ENCODE measurements at regions not wholly inside any gene's neighbourhood (a gene's known extent, or its start where the extent isn't known, plus 50 kb on each side); places are given as distances from the start of the nearest gene placed in this dataset.
"Not testable (repeated sequence)": the region's sequence is repeated elsewhere in the genome, so short reads cannot be mapped to it uniquely, and the experiment has no call there.

- not testable (repeated sequence) for H3K9me2 ChIP-seq (replicated peaks; ENCODE audit: insufficient read depth); H4K20me1 ChIP-seq (ENCODE audit: insufficient read depth, poor library complexity, severe bottlenecking); H2AFZ ChIP-seq; H3K4me3 ChIP-seq; H3K4me1 ChIP-seq (ENCODE audit: insufficient read depth); H3K27ac ChIP-seq; H3K36me3 ChIP-seq (replicated peaks; ENCODE audit: insufficient read depth, low read depth); DNase-seq (ENCODE audit: low spot score); H3K79me2 ChIP-seq; H3K27me3 ChIP-seq; H3K4me2 ChIP-seq; H3K9me3 ChIP-seq (ENCODE audit: low read depth)
- 90% methylated on average over 14 of the region's 16 CpGs for WGBS (ENCODE audit: low lambda C conversion rate, missing lambda C conversion rate)
These were observed 63.8 kb downstream of the NSUN5 start for GRCh38 chr7:73244782-73245311.

GRCh38 chr7:73234994-73235717, 73.5 kb downstream of the NSUN5 start:
- H4K20me1 ChIP-seq (ENCODE audit: insufficient read depth, poor library complexity, severe bottlenecking); H3K27me3 ChIP-seq; H3K36me3 ChIP-seq (replicated peaks; ENCODE audit: insufficient read depth, low read depth); H3K4me3 ChIP-seq; H3K4me1 ChIP-seq (ENCODE audit: insufficient read depth); H3K27ac ChIP-seq; H3K79me2 ChIP-seq; H3K9me2 ChIP-seq (replicated peaks; ENCODE audit: insufficient read depth); H3K9me3 ChIP-seq (ENCODE audit: low read depth); H2AFZ ChIP-seq; DNase-seq (ENCODE audit: low spot score): not testable (repeated sequence)
- peak overlapping the region; percentile 72 for H3K4me2 ChIP-seq
- WGBS (ENCODE audit: low lambda C conversion rate, missing lambda C conversion rate): no CpG with 5 or more reads among the region's 72 CpGs

- not testable (repeated sequence) for H3K27me3 ChIP-seq; H4K20me1 ChIP-seq (ENCODE audit: insufficient read depth, poor library complexity, severe bottlenecking); H3K27ac ChIP-seq; H3K4me1 ChIP-seq (ENCODE audit: insufficient read depth); H3K4me3 ChIP-seq; DNase-seq (ENCODE audit: low spot score); H2AFZ ChIP-seq; H3K9me2 ChIP-seq (replicated peaks; ENCODE audit: insufficient read depth); H3K36me3 ChIP-seq (replicated peaks; ENCODE audit: insufficient read depth, low read depth); H3K79me2 ChIP-seq; H3K4me2 ChIP-seq; H3K9me3 ChIP-seq (ENCODE audit: low read depth)
- WGBS (ENCODE audit: low lambda C conversion rate, missing lambda C conversion rate): 87% methylated on average over 15 of the region's 15 CpGs
These were observed 82.9 kb downstream of the NSUN5 start for GRCh38 chr7:73225745-73226144.

GRCh38 chr7:73221724-73222123, 86.9 kb downstream of the NSUN5 start:
- WGBS (ENCODE audit: low lambda C conversion rate, missing lambda C conversion rate): no CpG with 5 or more reads among the region's 6 CpGs
- H3K9me2 ChIP-seq (replicated peaks; ENCODE audit: insufficient read depth); H3K4me3 ChIP-seq; H3K79me2 ChIP-seq; H3K27me3 ChIP-seq; H3K4me2 ChIP-seq; H3K27ac ChIP-seq; H4K20me1 ChIP-seq (ENCODE audit: insufficient read depth, poor library complexity, severe bottlenecking); H3K36me3 ChIP-seq (replicated peaks; ENCODE audit: insufficient read depth, low read depth); H3K9me3 ChIP-seq (ENCODE audit: low read depth); DNase-seq (ENCODE audit: low spot score); H3K4me1 ChIP-seq (ENCODE audit: insufficient read depth); H2AFZ ChIP-seq: not testable (repeated sequence)

GRCh38 chr7:73220766-73221370, 87.8 kb downstream of the NSUN5 start:
- H3K9me3 ChIP-seq (ENCODE audit: low read depth); DNase-seq (ENCODE audit: low spot score); H2AFZ ChIP-seq; H3K79me2 ChIP-seq; H3K4me3 ChIP-seq; H3K9me2 ChIP-seq (replicated peaks; ENCODE audit: insufficient read depth); H3K36me3 ChIP-seq (replicated peaks; ENCODE audit: insufficient read depth, low read depth); H3K4me1 ChIP-seq (ENCODE audit: insufficient read depth); H4K20me1 ChIP-seq (ENCODE audit: insufficient read depth, poor library complexity, severe bottlenecking); H3K27me3 ChIP-seq; H3K4me2 ChIP-seq; H3K27ac ChIP-seq: not testable (repeated sequence)
- WGBS (ENCODE audit: low lambda C conversion rate, missing lambda C conversion rate): no CpG with 5 or more reads among the region's 6 CpGs

GRCh38 chr7:73220357-73220756, 88.3 kb downstream of the NSUN5 start:
- not testable (repeated sequence) for H2AFZ ChIP-seq; H3K4me2 ChIP-seq; H3K4me3 ChIP-seq; H3K27ac ChIP-seq; H3K4me1 ChIP-seq (ENCODE audit: insufficient read depth); H3K27me3 ChIP-seq; H3K9me2 ChIP-seq (replicated peaks; ENCODE audit: insufficient read depth); H3K79me2 ChIP-seq; H3K36me3 ChIP-seq (replicated peaks; ENCODE audit: insufficient read depth, low read depth); DNase-seq (ENCODE audit: low spot score); H4K20me1 ChIP-seq (ENCODE audit: insufficient read depth, poor library complexity, severe bottlenecking); H3K9me3 ChIP-seq (ENCODE audit: low read depth)
- no CpG with 5 or more reads among the region's 15 CpGs for WGBS (ENCODE audit: low lambda C conversion rate, missing lambda C conversion rate)

GRCh38 chr7:73218802-73219201, 89.8 kb downstream of the NSUN5 start:
- DNase-seq (ENCODE audit: low spot score); H3K36me3 ChIP-seq (replicated peaks; ENCODE audit: insufficient read depth, low read depth); H2AFZ ChIP-seq; H3K79me2 ChIP-seq; H3K4me3 ChIP-seq; H3K9me3 ChIP-seq (ENCODE audit: low read depth); H3K27me3 ChIP-seq; H4K20me1 ChIP-seq (ENCODE audit: insufficient read depth, poor library complexity, severe bottlenecking); H3K4me2 ChIP-seq; H3K4me1 ChIP-seq (ENCODE audit: insufficient read depth); H3K27ac ChIP-seq; H3K9me2 ChIP-seq (replicated peaks; ENCODE audit: insufficient read depth): not testable (repeated sequence)
- no CpG with 5 or more reads among the region's 2 CpGs for WGBS (ENCODE audit: low lambda C conversion rate, missing lambda C conversion rate)

- not testable (repeated sequence) for H3K27ac ChIP-seq; H3K79me2 ChIP-seq; H2AFZ ChIP-seq; H3K9me3 ChIP-seq (ENCODE audit: low read depth); H4K20me1 ChIP-seq (ENCODE audit: insufficient read depth, poor library complexity, severe bottlenecking); H3K4me3 ChIP-seq; H3K4me1 ChIP-seq (ENCODE audit: insufficient read depth); H3K9me2 ChIP-seq (replicated peaks; ENCODE audit: insufficient read depth); H3K4me2 ChIP-seq; DNase-seq (ENCODE audit: low spot score); H3K27me3 ChIP-seq; H3K36me3 ChIP-seq (replicated peaks; ENCODE audit: insufficient read depth, low read depth)
- WGBS (ENCODE audit: low lambda C conversion rate, missing lambda C conversion rate): 91% methylated on average over 2 of the region's 10 CpGs
These were observed 92.5 kb downstream of the NSUN5 start for GRCh38 chr7:73216046-73216675.

GRCh38 chr7:73215232-73215631, 93.4 kb downstream of the NSUN5 start:
- not testable (repeated sequence) for H2AFZ ChIP-seq; H3K9me3 ChIP-seq (ENCODE audit: low read depth); H3K4me1 ChIP-seq (ENCODE audit: insufficient read depth); H4K20me1 ChIP-seq (ENCODE audit: insufficient read depth, poor library complexity, severe bottlenecking); H3K27ac ChIP-seq; H3K4me3 ChIP-seq; H3K27me3 ChIP-seq; H3K9me2 ChIP-seq (replicated peaks; ENCODE audit: insufficient read depth); H3K36me3 ChIP-seq (replicated peaks; ENCODE audit: insufficient read depth, low read depth); H3K79me2 ChIP-seq; DNase-seq (ENCODE audit: low spot score); H3K4me2 ChIP-seq
- WGBS (ENCODE audit: low lambda C conversion rate, missing lambda C conversion rate): no CpG with 5 or more reads among the region's 7 CpGs
